ENCODE measurements at regions not wholly inside any gene's neighbourhood (a gene's known extent, or its start where the extent isn't known, plus 50 kb on each side); places are given as distances from the start of the nearest gene placed in this dataset.

DNA sequence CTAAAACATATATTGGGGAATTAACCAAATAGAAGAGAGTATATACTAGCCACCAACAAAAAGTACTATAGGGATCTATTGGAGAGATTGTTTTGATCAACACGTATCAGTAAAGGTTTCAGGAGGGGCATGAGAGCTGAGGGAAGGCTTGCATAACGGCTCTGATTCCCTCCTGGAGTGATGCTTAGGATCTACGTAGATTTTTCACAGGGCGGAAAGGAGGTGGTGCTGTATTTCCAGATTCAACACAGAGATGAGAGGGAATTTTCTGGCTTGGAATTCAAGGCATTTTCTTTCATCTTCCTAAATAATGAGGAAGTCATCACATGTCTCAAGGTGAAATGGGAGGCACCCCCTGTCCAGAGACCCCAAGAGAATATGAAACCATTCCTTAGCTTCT, 443.8 kb downstream of the CMPK2 start:
- Histone ChIP-seq H3K9me3 (no peaks in the 10 kb centered on the region), H3K27ac (no peak overlapping the region), H3K4me3 (no peak overlapping the region), H3K4me1 (no peaks in the 10 kb centered on the region), H3K36me3 (no peaks in the 10 kb centered on the region), H3K27me3 (no peaks in the 10 kb centered on the region)
- ATAC-seq: no peak
- intact Hi-C loops (cut with DNase I): no loop called here
- 74 to 75% methylated on average over 4 of the region's 4 CpGs for WGBS, 2 donors
- TF ChIP-seq, protein P1, sequence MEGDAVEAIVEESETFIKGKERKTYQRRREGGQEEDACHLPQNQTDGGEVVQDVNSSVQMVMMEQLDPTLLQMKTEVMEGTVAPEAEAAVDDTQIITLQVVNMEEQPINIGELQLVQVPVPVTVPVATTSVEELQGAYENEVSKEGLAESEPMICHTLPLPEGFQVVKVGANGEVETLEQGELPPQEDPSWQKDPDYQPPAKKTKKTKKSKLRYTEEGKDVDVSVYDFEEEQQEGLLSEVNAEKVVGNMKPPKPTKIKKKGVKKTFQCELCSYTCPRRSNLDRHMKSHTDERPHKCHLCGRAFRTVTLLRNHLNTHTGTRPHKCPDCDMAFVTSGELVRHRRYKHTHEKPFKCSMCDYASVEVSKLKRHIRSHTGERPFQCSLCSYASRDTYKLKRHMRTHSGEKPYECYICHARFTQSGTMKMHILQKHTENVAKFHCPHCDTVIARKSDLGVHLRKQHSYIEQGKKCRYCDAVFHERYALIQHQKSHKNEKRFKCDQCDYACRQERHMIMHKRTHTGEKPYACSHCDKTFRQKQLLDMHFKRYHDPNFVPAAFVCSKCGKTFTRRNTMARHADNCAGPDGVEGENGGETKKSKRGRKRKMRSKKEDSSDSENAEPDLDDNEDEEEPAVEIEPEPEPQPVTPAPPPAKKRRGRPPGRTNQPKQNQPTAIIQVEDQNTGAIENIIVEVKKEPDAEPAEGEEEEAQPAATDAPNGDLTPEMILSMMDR (IDR thresholded peaks at IDR 0.05): no peak
- no peak for FAIRE-seq
- no peak for DNase-seq

DNA sequence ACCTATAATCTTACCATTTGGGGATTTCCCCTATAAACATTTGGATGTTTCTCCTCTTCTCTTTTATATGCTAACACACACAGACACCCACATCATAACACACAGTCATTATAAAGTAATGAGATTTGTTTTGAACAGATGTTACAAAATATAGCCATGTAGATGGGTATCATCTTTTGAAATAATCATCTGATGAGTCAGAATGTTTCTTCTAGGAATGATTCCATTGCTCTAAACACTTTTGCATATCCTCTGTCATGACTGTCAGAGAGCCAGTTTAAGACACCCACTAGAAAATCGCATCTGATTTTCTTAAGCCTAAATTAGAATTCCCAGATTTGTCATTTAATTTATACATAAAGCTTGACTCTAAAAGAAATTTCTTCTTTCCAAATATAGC, 442.6 kb downstream of the CMPK2 start:
- H3K4me1 ChIP-seq: no peaks in the 10 kb centered on the region
- no peaks in the 10 kb centered on the region for H3K9me3 ChIP-seq
- no peak for ATAC-seq
- TF ChIP-seq, protein P1 (IDR thresholded peaks at IDR 0.05): no peak
- intact Hi-C loops (cut with DNase I): no loop called here
- 88 to 95% methylated on average over 1 of the region's 1 CpG for WGBS, 2 donors
- no peak overlapping the region for H3K4me3 ChIP-seq
- H3K36me3 ChIP-seq: no peaks in the 10 kb centered on the region
- no peak for DNase-seq
- H3K27ac ChIP-seq: no peak overlapping the region
- H3K27me3 ChIP-seq: no peaks in the 10 kb centered on the region
- FAIRE-seq: no peak

DNA sequence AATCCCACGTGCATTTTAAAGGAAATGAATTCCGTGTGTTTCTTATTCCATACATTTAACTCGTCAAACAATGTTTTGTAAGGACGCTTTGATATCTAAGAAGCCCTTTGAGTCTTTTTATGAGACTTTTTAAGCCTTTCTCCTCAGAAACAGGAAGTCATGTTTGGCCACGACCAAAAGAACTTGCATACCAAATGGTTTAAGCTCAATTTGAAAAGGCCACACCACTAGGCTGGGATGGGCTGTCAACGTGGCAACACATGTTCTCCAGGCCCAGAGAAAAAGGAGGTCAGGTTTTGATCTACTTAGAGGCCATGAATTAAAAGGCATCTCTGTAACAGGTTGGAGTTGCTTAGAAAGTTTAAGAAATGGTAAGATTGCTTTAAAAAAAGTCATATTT, 441.8 kb downstream of the CMPK2 start:
- no peak for ATAC-seq
- H3K4me1 ChIP-seq: no peaks in the 10 kb centered on the region
- TF ChIP-seq, protein P1 (IDR thresholded peaks at IDR 0.05): no peak
- H3K4me3 ChIP-seq: no peak overlapping the region
- intact Hi-C loops (cut with DNase I): no loop called here
- no peak for FAIRE-seq
- H3K27ac ChIP-seq: no peak overlapping the region
- no peaks in the 10 kb centered on the region for H3K9me3 ChIP-seq
- 67 to 74% methylated on average over 6 of the region's 6 CpGs for WGBS, 2 donors
- H3K27me3 ChIP-seq: no peaks in the 10 kb centered on the region
- H3K36me3 ChIP-seq: no peaks in the 10 kb centered on the region
- DNase-seq: no peak

DNA sequence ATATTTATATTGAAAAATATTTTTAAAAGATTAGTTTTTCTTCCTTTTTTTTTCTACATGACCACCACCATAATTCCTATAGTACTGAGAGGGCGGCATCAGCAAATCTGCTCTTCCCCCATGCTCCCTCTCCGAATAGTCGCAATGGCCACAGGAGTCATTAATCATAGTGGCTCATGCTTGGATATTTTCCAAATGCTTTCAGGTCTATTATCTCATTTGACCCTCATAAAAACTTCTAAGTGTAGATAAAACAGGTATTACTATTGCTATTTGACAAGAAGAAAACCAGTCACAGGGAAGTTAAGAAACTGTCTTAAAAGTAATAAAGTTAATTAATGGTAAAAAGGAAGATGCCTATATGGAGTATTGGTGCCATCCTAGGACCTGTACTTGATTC, 440.7 kb downstream of the CMPK2 start:
- H3K4me1 ChIP-seq: no peaks in the 10 kb centered on the region
- ATAC-seq (no peak), FAIRE-seq (no peak), DNase-seq (no peak)
- intact Hi-C loops (cut with DNase I): no loop called here
- WGBS, 2 donors: 46 to 53% methylated on average over 3 of the region's 3 CpGs
- no peaks in the 10 kb centered on the region for H3K27me3 ChIP-seq
- H3K9me3 ChIP-seq: no peaks in the 10 kb centered on the region
- H3K36me3 ChIP-seq: no peaks in the 10 kb centered on the region
- TF ChIP-seq, protein P1 (IDR thresholded peaks at IDR 0.05): no peak
- H3K4me3 ChIP-seq: no peak overlapping the region
- H3K27ac ChIP-seq: no peak overlapping the region

DNA sequence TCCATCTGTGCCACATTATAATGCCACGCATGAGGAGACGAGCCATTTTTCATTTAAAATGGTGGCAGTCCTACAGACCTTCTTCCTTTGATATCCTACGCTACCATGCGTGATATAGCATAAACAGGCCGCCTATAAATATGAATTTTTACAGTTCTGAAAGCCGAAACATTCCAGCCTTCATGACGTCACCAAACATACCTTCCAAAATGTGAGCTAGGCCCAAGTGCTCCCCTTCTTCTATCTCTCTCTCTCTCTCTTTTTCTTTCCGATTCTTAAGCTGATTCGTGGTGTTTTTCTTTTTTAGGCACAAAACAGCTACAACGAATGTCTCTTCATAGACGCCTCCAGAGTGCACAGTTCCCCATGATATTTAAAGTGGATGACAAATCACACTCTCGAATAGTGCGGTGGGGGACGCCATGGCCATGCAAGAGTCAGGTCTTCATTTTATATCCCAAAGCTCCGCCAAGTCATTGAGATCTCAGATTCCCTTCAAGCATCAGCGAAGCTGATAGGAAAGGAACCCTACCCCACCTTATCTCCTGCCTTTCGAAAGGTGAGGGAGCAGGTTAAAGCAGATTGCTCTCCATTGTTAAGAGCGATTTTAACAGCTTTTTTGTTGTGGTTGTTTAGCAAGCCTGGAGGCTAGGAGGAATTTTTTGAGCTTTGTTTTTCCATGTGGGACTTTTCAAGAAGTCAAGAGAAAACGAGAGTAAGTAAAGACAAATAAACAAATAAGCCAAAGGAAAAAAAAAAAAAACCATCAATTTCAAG, 436.3 kb downstream of the CMPK2 start:
- 84 to 88% methylated on average over 19 of the region's 19 CpGs for WGBS, 2 donors
- no peaks in the 10 kb centered on the region for H3K9me3 ChIP-seq
- FAIRE-seq: no peak
- DNase-seq: no peak
- no peak overlapping the region for H3K27ac ChIP-seq
- H3K36me3 ChIP-seq: no peaks in the 10 kb centered on the region
- no peaks in the 10 kb centered on the region for H3K27me3 ChIP-seq
- ATAC-seq: no peak
- no peak overlapping the region for H3K4me3 ChIP-seq
- H3K4me1 ChIP-seq: no peaks in the 10 kb centered on the region
- intact Hi-C loops (cut with DNase I): no loop called here
- TF ChIP-seq, protein P1 (IDR thresholded peaks at IDR 0.05): no peak

Measured in pancreas (tissue), 10 donors.